ENCODE measurements at regions not wholly inside any gene's neighbourhood (a gene's known extent, or its start where the extent isn't known, plus 50 kb on each side); places are given as distances from the start of the nearest gene placed in this dataset.

DNA sequence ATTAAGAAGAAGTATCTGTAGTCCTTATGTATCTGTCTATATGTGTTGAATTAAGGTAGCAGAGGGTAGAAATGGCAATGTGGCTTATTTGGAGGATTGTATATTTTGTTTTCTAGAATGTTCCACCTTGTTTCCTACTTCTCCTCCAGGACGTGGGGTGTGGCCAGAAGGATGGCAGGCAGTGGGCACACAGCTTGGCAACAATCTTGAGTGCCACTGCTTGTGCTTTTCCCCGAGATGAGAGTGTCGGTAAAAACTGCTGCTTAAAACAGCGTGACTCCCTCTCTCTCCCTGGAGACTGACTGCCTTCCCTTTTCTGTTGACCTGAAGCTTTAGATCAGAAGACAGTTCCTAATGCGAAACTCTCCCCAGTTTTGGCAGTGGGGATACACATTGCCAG is 61.2 kb downstream of the FAT3 start:
- TF ChIP-seq, protein P1, sequence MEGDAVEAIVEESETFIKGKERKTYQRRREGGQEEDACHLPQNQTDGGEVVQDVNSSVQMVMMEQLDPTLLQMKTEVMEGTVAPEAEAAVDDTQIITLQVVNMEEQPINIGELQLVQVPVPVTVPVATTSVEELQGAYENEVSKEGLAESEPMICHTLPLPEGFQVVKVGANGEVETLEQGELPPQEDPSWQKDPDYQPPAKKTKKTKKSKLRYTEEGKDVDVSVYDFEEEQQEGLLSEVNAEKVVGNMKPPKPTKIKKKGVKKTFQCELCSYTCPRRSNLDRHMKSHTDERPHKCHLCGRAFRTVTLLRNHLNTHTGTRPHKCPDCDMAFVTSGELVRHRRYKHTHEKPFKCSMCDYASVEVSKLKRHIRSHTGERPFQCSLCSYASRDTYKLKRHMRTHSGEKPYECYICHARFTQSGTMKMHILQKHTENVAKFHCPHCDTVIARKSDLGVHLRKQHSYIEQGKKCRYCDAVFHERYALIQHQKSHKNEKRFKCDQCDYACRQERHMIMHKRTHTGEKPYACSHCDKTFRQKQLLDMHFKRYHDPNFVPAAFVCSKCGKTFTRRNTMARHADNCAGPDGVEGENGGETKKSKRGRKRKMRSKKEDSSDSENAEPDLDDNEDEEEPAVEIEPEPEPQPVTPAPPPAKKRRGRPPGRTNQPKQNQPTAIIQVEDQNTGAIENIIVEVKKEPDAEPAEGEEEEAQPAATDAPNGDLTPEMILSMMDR (IDR thresholded peaks at IDR 0.05) = no peak
- no peak for TF ChIP-seq POLR2A (IDR thresholded peaks at IDR 0.05)

All from body of pancreas (tissue), 4 donors.